GM21381 (cell line): ENCODE measurements at regions not wholly inside any gene's neighbourhood (a gene's known extent, or its start where the extent isn't known, plus 50 kb on each side); places are given as distances from the start of the nearest gene placed in this dataset.

ENCODE experiments used
- ATAC-seq: cut with Tn5 transposase; IDR thresholded peaks from one replicate; pipeline ENCODE4 v1.9.1; 2021; ENCODE audit warnings: mild to moderate bottlenecking, moderate library complexity; ENCODE audit not compliant: unreplicated experiment

- no peak for ATAC-seq
These were observed 199.2 kb upstream of the EEA1 start for GRCh38 chr12:93128332-93128707.

GRCh38 chr12:93130366-93131054 lies 201.4 kb upstream of the EEA1 start:
- no peak for ATAC-seq

- ATAC-seq = no peak
These were observed 204.3 kb upstream of the EEA1 start for GRCh38 chr12:93133361-93133760.

GRCh38 chr12:93134175-93134890 lies 205.2 kb upstream of the EEA1 start:
- ATAC-seq = no peak

- ATAC-seq = no peak
These were observed 205.8 kb upstream of the EEA1 start for GRCh38 chr12:93134893-93135285.

GRCh38 chr12:93135286-93136239 lies 206.5 kb upstream of the EEA1 start:
- peak; percentile 36 for ATAC-seq

DNA sequence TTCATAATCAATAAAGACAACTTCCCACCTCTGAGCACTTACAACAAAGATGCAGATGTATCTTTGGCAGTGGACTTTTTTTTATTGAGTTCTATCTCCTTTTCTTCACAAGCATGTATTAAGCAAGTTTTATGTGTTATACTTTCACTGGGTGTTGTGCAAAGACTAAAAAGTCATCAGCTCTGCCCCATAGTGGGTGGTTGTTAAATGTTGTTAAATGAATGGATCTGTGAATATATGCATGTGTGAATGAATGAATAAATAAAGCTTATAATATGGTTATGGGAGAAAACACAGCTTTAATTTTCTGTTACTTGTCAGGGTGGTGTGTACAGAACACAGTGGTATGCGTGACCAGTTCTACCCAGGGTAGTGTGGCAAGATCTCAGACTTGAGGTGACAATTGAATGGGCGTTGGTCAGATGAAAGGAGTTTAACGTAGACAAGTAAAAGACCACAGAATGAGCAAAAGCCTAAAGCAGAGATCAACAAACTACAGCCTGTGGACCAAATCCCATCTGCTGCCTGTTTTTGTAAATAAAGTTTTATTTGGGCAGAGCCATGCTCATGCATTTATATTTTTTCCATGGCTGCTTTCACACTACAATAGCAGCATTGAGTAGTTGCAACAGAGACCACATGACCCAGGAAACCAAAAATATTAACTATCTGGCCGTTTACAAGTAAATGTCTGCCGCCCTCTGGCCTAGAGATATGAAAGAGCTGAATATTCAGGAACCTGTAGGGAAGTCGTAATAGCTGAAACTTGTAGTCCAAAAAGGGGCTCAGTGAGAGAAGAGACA lies 207.4 kb upstream of the EEA1 start:
- no peak for ATAC-seq

DNA sequence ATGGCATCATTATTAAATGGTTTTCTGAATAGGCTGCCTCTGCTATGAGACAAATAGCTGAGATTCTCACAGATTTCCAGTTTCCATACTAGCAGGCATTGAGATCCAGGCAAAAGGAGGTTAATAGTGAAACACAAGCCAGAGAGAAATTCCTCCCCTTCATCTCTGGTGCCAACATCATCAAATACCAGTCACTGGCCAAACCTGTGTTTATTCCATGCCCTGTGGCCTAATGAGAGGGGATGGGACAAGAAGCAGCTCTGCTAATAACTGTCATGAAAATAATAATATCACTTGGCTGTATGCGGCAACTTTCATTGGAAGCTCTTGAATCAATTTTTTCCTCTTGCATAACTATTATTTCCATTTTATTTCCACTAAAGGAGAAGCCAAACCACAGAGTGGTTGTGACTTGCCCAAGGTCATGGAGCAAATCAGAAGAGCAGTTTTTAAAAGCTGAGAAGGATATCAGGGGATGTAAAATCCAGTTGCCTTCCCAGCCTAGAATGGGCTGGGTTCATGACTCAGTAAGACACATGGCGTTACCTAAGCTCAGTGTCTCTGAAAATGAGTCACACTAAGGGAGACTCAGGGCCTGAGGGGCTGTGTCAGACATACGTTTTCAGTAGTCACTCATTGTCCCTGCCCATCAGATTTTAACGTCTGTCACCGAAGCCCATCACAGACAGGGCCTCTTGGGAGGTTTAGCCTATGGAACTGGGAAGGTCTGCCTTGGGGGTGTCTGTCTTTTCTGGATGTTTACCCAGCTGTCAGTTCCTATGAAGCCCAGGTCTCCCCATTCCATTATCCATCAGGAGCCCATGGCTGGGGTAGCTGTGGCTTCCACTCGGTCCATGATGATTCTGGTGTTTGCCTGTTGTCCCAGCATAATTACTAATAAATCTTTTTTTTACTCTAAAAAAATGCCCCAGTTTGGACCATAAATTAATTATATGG lies 208.8 kb upstream of the EEA1 start:
- peak; percentile 43 for ATAC-seq

GRCh38 chr12:93139028-93139665 lies 210.1 kb upstream of the EEA1 start:
- ATAC-seq = peak; percentile 49

GRCh38 chr12:93140325-93140724 lies 211.2 kb upstream of the EEA1 start:
- ATAC-seq = no peak

GRCh38 chr12:93140801-93141200 lies 211.7 kb upstream of the EEA1 start:
- no peak for ATAC-seq

DNA sequence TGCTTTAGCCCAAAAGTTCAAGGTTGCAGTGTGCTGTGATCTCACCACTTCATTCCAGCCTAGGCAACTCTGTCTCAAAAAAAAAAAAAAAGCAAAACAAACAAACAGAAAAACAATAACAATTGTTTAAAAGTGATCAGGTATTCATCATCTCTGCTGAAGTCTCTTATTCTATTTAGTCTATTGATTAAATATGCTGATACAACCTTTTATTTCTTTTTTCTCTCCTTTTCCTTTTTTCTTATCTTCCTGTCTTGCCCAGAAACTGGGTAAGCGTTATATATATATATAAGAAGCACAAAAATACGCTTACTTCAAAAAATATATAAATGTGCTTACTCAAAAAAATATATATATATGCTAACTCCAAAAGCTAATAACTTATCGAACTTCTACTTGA lies 213.8 kb upstream of the EEA1 start:
- no peak for ATAC-seq

GRCh38 chr12:93144109-93144508 lies 215.0 kb upstream of the EEA1 start:
- no peak for ATAC-seq

DNA sequence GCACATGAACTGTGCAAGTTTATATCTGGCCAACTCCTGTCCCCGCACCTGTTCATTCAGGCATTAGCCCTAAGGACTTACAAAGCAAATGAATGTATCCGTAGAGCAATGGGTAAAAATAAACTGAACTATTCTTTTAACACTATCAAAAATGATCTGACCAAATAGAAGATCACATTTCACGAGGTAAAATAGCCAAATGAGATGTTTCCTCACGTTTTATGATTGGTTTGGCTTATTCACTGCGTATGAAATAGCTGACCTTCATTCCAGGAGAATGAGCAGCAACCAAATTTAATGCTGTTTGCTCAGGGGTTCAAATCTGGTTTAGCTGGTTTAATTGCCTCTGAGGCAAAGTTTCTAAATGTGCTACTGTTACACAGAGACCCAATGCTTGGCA lies 216.0 kb upstream of the EEA1 start:
- no peak for ATAC-seq

GRCh38 chr12:93146263-93146939 lies 217.3 kb upstream of the EEA1 start:
- no peak for ATAC-seq

DNA sequence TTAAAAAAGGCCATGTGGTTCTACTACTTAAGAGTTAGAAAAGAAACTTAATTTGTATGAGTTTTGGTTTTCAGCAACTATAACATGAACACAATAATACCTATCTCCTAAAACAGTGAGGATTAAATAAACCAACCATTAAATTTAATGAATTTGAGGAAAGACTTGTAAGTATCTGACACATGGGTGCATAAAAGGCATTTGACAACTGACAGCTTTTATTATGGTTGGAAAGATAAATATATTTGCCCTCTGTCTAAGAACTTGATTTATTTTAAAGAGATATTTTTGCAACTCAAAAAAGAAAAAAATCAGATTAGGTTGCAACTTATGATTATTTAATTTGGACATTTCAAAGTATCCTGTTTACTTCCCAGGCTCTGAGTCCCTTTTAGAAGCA lies 217.9 kb upstream of the EEA1 start:
- no peak for ATAC-seq

DNA sequence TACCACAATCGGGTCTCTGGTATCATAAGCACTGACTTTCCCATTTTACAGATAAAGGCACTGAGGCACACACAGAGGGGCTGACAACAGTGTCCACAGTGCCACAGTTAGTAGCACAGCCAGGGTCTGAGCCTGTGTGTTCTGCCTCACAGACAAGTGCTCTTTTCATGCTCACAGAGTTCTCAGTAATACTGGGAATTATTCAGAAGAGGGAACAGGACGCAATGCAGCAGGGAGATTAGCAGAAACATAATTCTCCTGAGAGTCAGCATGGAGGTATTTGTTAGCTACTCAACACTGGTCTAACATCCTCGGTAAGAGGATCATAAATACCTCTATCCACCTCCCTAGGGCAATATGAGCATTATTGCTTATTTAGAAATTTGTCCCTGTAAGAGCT lies 219.3 kb upstream of the EEA1 start:
- ATAC-seq = no peak

- no peak for ATAC-seq
These were observed 220.1 kb upstream of the EEA1 start for GRCh38 chr12:93149229-93149628.
